ENCODE measurements at regions not wholly inside any gene's neighbourhood (a gene's known extent, or its start where the extent isn't known, plus 50 kb on each side); places are given as distances from the start of the nearest gene placed in this dataset.
A peak's percentile ranks its signal among the peaks of the same experiment; 100 is the strongest.

GRCh38 chr10:4352414-4352961 lies 473.5 kb upstream of the AKR1E2 start:
- H3K27ac ChIP-seq: peak overlapping the region in 3 of 4 donors; percentile 32 to 57 (median 35)
- in situ Hi-C loops (cut with MboI; ENCODE audit: low pct_ligation_motif_present in 1 of 4, low pct_unique_long_range_greater_than_20kb in 1 of 4, low sequenced_read_pairs in 3 of 4) (no loop called here), intact Hi-C loops (cut with DNase I; ENCODE audit: low total_unique reads) (no loop called here)
- no peaks in the 10 kb centered on the region for H3K36me3 ChIP-seq
- no peak for TF ChIP-seq POLR2A (IDR thresholded peaks at IDR 0.05)
- no peak for TF ChIP-seq CTCF (IDR thresholded peaks at IDR 0.05)
- no peak for TF ChIP-seq POLR2AphosphoS5 (IDR thresholded peaks at IDR 0.05)
- no peak for TF ChIP-seq EP300 (IDR thresholded peaks at IDR 0.05; ENCODE audit: low read depth)
- WGBS, 2 donors (ENCODE audit: low coverage in 1 of 2): 30 to 62% methylated on average over 2 to 7 of the region's 7 CpGs
- no peaks in the 10 kb centered on the region for H3K27me3 ChIP-seq
- H3K4me3 ChIP-seq: no peak overlapping the region
- H3K9me3 ChIP-seq: no peaks in the 10 kb centered on the region
- no peak for DNase-seq
- H3K4me1 ChIP-seq: peaks cover 0 to 17% (median 14%) of the 10 kb centered on the region in 4 donors

GRCh38 chr10:4351723-4352413 lies 474.1 kb upstream of the AKR1E2 start:
- DNase-seq: no peak
- TF ChIP-seq EP300 (IDR thresholded peaks at IDR 0.05; ENCODE audit: low read depth): no peak
- no peak for TF ChIP-seq CTCF (IDR thresholded peaks at IDR 0.05)
- TF ChIP-seq POLR2AphosphoS5 (IDR thresholded peaks at IDR 0.05): no peak
- no peak for TF ChIP-seq POLR2A (IDR thresholded peaks at IDR 0.05)
- no peak overlapping the region for H3K4me3 ChIP-seq
- in situ Hi-C loops (cut with MboI; ENCODE audit: low pct_ligation_motif_present in 1 of 4, low pct_unique_long_range_greater_than_20kb in 1 of 4, low sequenced_read_pairs in 3 of 4): no loop called here
- H3K27me3 ChIP-seq: no peaks in the 10 kb centered on the region
- no peaks in the 10 kb centered on the region for H3K36me3 ChIP-seq
- WGBS, 2 donors (ENCODE audit: low coverage in 1 of 2): 76 to 83% methylated on average over 3 of the region's 3 CpGs
- H3K4me1 ChIP-seq: peaks cover 0 to 17% (median 14%) of the 10 kb centered on the region in 4 donors
- H3K27ac ChIP-seq: peak overlapping the region in 3 of 4 donors; percentile 8 to 39 (median 35)
- H3K9me3 ChIP-seq: no peaks in the 10 kb centered on the region
- intact Hi-C loops (cut with DNase I; ENCODE audit: low total_unique reads): no loop called here

- intact Hi-C loops (cut with DNase I; ENCODE audit: low total_unique reads) (no loop called here), in situ Hi-C loops (cut with MboI; ENCODE audit: low pct_ligation_motif_present in 1 of 4, low pct_unique_long_range_greater_than_20kb in 1 of 4, low sequenced_read_pairs in 3 of 4) (no loop called here)
- DNase-seq: no peak
- Histone ChIP-seq H3K27ac (no peak overlapping the region), H3K36me3 (no peaks in the 10 kb centered on the region), H3K9me3 (no peaks in the 10 kb centered on the region), H3K4me3 (no peak overlapping the region), H3K4me1 (peaks cover 0 to 9% (median 2%) of the 10 kb centered on the region in 4 donors), H3K27me3 (no peaks in the 10 kb centered on the region)
- 78 to 82% methylated on average over 6 of the region's 6 CpGs for WGBS, 2 donors (ENCODE audit: low coverage in 1 of 2)
- no peak for TF ChIP-seq POLR2AphosphoS5 (IDR thresholded peaks at IDR 0.05)
- no peak for TF ChIP-seq POLR2A (IDR thresholded peaks at IDR 0.05)
- no peak for TF ChIP-seq CTCF (IDR thresholded peaks at IDR 0.05)
- TF ChIP-seq EP300 (IDR thresholded peaks at IDR 0.05; ENCODE audit: low read depth): no peak
Measured at GRCh38 chr10:4347397-4347796, 478.6 kb upstream of the AKR1E2 start.

GRCh38 chr10:4345877-4346646 lies 479.9 kb upstream of the AKR1E2 start:
- intact Hi-C loops (cut with DNase I; ENCODE audit: low total_unique reads): no loop called here
- Histone ChIP-seq H3K4me1 (peaks cover 0 to 9% (median 2%) of the 10 kb centered on the region in 4 donors), H3K27me3 (no peaks in the 10 kb centered on the region), H3K36me3 (no peaks in the 10 kb centered on the region), H3K4me3 (no peak overlapping the region), H3K27ac (peak overlapping the region; percentile 48 to 68 (median 58)), H3K9me3 (no peaks in the 10 kb centered on the region)
- TF ChIP-seq EP300 (IDR thresholded peaks at IDR 0.05; ENCODE audit: low read depth): no peak
- TF ChIP-seq POLR2AphosphoS5 (IDR thresholded peaks at IDR 0.05): no peak
- no peak for TF ChIP-seq POLR2A (IDR thresholded peaks at IDR 0.05)
- TF ChIP-seq CTCF (IDR thresholded peaks at IDR 0.05): no peak
- in situ Hi-C loops (cut with MboI; ENCODE audit: low pct_ligation_motif_present in 1 of 4, low pct_unique_long_range_greater_than_20kb in 1 of 4, low sequenced_read_pairs in 3 of 4): no loop called here
- no peak for DNase-seq
- WGBS, 2 donors (ENCODE audit: low coverage in 1 of 2): 58 to 64% methylated on average over 2 of the region's 2 CpGs
